ENCODE measurements at regions not wholly inside any gene's neighbourhood (a gene's known extent, or its start where the extent isn't known, plus 50 kb on each side); places are given as distances from the start of the nearest gene placed in this dataset.

- Histone ChIP-seq H3K4me1 (replicated peaks in 1 of 2; ENCODE audit: control insufficient read depth in 2 of 2, insufficient read depth in 2 of 2, low read length in 2 of 2) (no peaks in the 10 kb centered on the region), H3K9me3 (replicated peaks; ENCODE audit: control insufficient read depth, insufficient read depth, low read depth, low read length) (no peaks in the 10 kb centered on the region), H3K9ac (ENCODE audit: insufficient read depth in 1 of 2, low read depth in 2 of 2, low read length in 2 of 2) (no peak overlapping the region), H3K9me1 (ENCODE audit: control insufficient read depth, insufficient read depth, low read length) (no peaks in the 10 kb centered on the region), H4K20me1 (replicated peaks; ENCODE audit: control insufficient read depth, insufficient read depth, low read length) (no peaks in the 10 kb centered on the region), H3K79me2 (ENCODE audit: control insufficient read depth, insufficient read depth, low read length) (no peaks in the 10 kb centered on the region), H2AFZ (ENCODE audit: low read depth, low read length) (no peak overlapping the region), H3K36me3 (ENCODE audit: control insufficient read depth, insufficient read depth, low read length) (no peaks in the 10 kb centered on the region), H3K27ac (ENCODE audit: extremely low read depth, low read depth, low read length) (no peak overlapping the region), H3K4me2 (ENCODE audit: insufficient read depth, low read length) (no peak overlapping the region), H3K4me3 (no peak overlapping the region), H3K27me3 (ENCODE audit: control insufficient read depth in 2 of 2, insufficient read depth in 2 of 2, low read length in 2 of 2) (no peaks in the 10 kb centered on the region)
- ATAC-seq (no peak), DNase-seq (ENCODE audit: extremely low read depth in 1 of 4, low spot score in 3 of 4) (no peak), FAIRE-seq (no peak)
- ChIA-PET POLR2A (no interaction called here), CTCF (ENCODE audit: low intra/inter-chr PET ratio) (no interaction called here)
- WGBS (ENCODE audit: insufficient coverage, low coverage, missing lambda C conversion rate): 0% methylated on average over 5 of the region's 5 CpGs
- no TSS peak for BruUV-seq (replicated peaks)
- in situ Hi-C loops (cut with MboI) (no loop called here), intact Hi-C loops (cut with micrococcal nuclease) (no loop called here)
- TF ChIP-seq PHF21A (IDR thresholded peaks at IDR 0.05; ENCODE audit: borderline replicate concordance, low read depth) (no peak), ZFP30 (CRISPR knock-in tag; IDR thresholded peaks at IDR 0.05; ENCODE audit: borderline replicate concordance) (no peak), NFIC (IDR thresholded peaks at IDR 0.05) (no peak), ZNF717 (CRISPR knock-in tag; IDR thresholded peaks at IDR 0.05) (no peak)
These were observed 423.0 kb upstream of the CNKSR2 start for GRCh38 chrX:20951016-20951810.

- Histone ChIP-seq H3K9me3 (replicated peaks; ENCODE audit: control insufficient read depth, insufficient read depth, low read depth, low read length) (no peaks in the 10 kb centered on the region), H3K27ac (ENCODE audit: extremely low read depth, low read depth, low read length) (no peak overlapping the region), H3K9me1 (ENCODE audit: control insufficient read depth, insufficient read depth, low read length) (no peaks in the 10 kb centered on the region), H3K27me3 (ENCODE audit: control insufficient read depth in 2 of 2, insufficient read depth in 2 of 2, low read length in 2 of 2) (no peaks in the 10 kb centered on the region), H3K4me2 (ENCODE audit: insufficient read depth, low read length) (no peak overlapping the region), H3K9ac (ENCODE audit: insufficient read depth in 1 of 2, low read depth in 2 of 2, low read length in 2 of 2) (no peak overlapping the region), H3K4me1 (replicated peaks in 1 of 2; ENCODE audit: control insufficient read depth in 2 of 2, insufficient read depth in 2 of 2, low read length in 2 of 2) (no peaks in the 10 kb centered on the region), H3K36me3 (ENCODE audit: control insufficient read depth, insufficient read depth, low read length) (no peaks in the 10 kb centered on the region), H3K4me3 (no peak overlapping the region), H3K79me2 (ENCODE audit: control insufficient read depth, insufficient read depth, low read length) (no peaks in the 10 kb centered on the region), H2AFZ (ENCODE audit: low read depth, low read length) (no peak overlapping the region), H4K20me1 (replicated peaks; ENCODE audit: control insufficient read depth, insufficient read depth, low read length) (no peaks in the 10 kb centered on the region)
- no peak for TF ChIP-seq CBFB (CRISPR knock-in tag; IDR thresholded peaks at IDR 0.05)
- TF ChIP-seq, protein P1, sequence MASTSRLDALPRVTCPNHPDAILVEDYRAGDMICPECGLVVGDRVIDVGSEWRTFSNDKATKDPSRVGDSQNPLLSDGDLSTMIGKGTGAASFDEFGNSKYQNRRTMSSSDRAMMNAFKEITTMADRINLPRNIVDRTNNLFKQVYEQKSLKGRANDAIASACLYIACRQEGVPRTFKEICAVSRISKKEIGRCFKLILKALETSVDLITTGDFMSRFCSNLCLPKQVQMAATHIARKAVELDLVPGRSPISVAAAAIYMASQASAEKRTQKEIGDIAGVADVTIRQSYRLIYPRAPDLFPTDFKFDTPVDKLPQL (IDR thresholded peaks at IDR 0.05; ENCODE audit: extremely low read depth, insufficient read length): no peak
- no peak for TF ChIP-seq ETV6 (IDR thresholded peaks at IDR 0.05; ENCODE audit: borderline replicate concordance in 1 of 2, low read depth in 2 of 2, low read length in 1 of 2)
- no peak for TF ChIP-seq ETV6 (CRISPR knock-in tag; IDR thresholded peaks at IDR 0.05; ENCODE audit: borderline replicate concordance)
- no peak for TF ChIP-seq ZNF134 (CRISPR knock-in tag; conservative IDR thresholded peaks at IDR 0.05)
- no peak for TF ChIP-seq ZBTB34 (CRISPR knock-in tag; IDR thresholded peaks at IDR 0.05)
- no peak for TF ChIP-seq ESRRB (CRISPR knock-in tag; IDR thresholded peaks at IDR 0.05; ENCODE audit: borderline replicate concordance)
- BruUV-seq (replicated peaks): no TSS peak
- FAIRE-seq (no peak), DNase-seq (ENCODE audit: extremely low read depth in 1 of 4, low spot score in 3 of 4) (no peak), ATAC-seq (no peak)
- in situ Hi-C loops (cut with MboI) (no loop called here), intact Hi-C loops (cut with micrococcal nuclease) (no loop called here)
- POLR2A ChIA-PET: no interaction called here
- 0% methylated on average over 7 of the region's 7 CpGs for WGBS (ENCODE audit: insufficient coverage, low coverage, missing lambda C conversion rate)
- CTCF ChIA-PET (ENCODE audit: low intra/inter-chr PET ratio): no interaction called here
These were observed 426.8 kb upstream of the CNKSR2 start for GRCh38 chrX:20947411-20947912.

All from K562 (cell line).